ENCODE measurements at regions not wholly inside any gene's neighbourhood (a gene's known extent, or its start where the extent isn't known, plus 50 kb on each side); places are given as distances from the start of the nearest gene placed in this dataset.
A peak's percentile ranks its signal among the peaks of the same experiment; 100 is the strongest.
"Not testable (repeated sequence)": the region's sequence is repeated elsewhere in the genome, so short reads cannot be mapped to it uniquely, and the experiment has no call there.

DNA sequence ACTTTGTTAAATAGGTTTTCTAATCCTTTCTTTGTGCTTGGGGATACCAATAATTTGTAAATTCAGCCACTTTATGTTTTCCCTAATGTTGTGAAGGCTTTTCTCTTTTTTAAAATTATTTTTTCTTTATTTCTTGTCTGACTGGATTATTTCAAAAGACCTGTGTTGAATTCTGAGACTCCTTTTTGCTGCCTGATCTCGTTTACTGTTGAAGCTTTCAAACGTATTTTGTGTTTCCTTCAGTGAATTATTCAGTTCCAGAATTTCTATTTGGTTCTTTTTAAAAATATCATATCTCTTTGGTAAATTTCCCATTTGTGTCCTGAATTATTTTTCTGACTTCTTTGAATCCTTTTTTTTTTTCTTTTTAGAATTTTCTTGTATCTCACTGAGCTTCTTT, 241.6 kb downstream of the LRIG3 start:
- no peak for DNase-seq

GRCh38 chr12:58681730-58682129, 238.6 kb downstream of the LRIG3 start:
- peak; percentile 4 for DNase-seq

- no peak for DNase-seq
Observed at GRCh38 chr12:58695263-58695662, 225.0 kb downstream of the LRIG3 start.

DNA sequence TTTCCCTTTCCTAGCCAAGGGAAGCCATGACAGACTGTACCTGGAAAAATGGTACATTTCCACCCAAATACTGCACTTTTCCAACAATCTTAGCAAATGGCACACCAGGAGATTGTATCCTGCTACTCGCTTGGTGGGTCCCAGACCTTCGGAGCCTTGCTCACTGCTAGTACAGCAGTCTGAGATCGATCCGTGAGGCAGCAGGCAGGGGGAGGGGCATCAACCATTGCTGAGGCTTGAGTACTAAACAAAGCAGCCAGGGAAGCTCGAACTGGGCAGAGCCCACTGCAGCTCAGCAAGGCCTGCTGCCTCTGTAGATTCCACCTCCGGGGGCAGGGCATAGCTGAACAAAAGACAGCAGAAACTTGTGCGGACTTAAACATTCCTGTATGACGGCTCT, 218.8 kb downstream of the LRIG3 start:
- DNase-seq: no peak

GRCh38 chr12:58703866-58704265, 216.4 kb downstream of the LRIG3 start:
- DNase-seq: no peak

- DNase-seq: not testable (repeated sequence)
Observed at GRCh38 chr12:58704770-58705169, 215.5 kb downstream of the LRIG3 start.

- DNase-seq: no peak
Observed at GRCh38 chr12:58710901-58711300, 209.4 kb downstream of the LRIG3 start.

DNA sequence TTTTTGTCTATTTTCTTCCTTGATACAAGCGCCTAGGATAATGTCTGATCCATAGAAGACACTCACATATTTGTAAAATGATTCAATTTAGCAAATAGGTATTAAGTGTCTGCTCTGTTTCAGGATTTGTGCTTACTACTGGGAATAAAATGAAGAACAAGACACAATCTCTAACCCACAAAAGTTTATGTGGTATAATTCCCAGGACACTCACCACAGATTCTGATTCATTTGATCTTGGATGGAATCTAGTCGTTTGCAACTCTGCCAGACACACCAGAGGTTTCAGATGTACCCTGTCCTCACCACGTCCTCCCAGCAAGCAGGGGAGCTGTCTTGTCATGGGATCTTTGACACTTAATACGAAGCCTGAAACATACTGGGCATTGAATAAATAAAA, 208.3 kb downstream of the LRIG3 start:
- DNase-seq: no peak

GRCh38 chr12:58712976-58713375, 207.3 kb downstream of the LRIG3 start:
- DNase-seq: no peak

- DNase-seq: no peak
Observed at GRCh38 chr12:58719161-58719560, 201.1 kb downstream of the LRIG3 start.

GRCh38 chr12:58720421-58720820, 199.9 kb downstream of the LRIG3 start:
- no peak for DNase-seq

DNA sequence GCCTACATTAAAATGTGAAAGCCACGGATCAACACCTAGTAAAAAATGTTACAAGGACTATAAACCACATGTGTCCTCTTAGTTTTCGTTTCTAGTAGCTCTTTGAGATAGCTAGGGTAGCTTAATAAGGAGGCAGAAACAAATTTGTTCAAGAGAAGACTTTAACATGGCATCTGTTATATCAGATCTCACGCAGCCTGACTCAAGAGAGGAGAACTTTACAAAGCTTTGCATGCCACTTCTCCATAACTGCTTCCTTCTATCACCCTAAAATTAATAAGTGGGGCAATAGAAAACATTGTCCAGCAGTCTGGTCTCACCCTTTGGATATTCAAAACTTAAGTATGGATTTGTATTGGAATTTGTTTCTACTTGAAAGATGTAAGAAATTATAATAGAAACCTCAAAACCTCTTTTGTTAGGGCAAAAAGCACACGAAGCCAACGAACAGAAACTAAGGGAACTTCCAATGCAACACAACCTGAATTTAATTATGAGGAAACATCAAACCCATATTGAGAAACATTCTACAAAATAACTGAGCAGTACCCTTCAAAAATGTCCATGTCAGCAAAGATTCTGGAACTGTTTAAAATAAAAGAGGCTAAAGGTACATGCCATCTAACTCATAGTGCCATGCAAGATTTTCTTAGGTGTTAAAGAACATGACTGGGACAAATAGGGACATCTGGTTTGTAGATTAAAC, 194.8 kb downstream of the LRIG3 start:
- DNase-seq: no peak

GRCh38 chr12:58727521-58727920, 192.8 kb downstream of the LRIG3 start:
- no peak for DNase-seq

DNA sequence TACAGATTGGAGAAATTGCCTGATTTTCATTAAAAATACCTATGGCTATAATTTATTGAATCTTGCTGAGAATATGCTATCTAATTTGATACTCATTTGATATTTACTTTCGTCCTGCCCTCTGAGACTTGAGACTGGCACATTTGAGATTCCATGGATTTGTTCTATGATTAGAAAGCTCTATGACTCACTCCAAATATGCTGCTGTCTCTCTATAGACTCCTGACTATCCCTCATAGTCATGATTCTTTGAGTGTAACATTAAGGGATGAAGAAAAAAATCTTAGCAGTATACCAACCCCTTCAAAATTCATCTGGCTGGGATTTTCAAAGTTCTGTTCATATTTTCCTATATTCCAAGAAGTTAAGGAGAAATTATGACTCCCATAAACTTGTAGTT, 191.9 kb downstream of the LRIG3 start:
- DNase-seq: no peak

DNA sequence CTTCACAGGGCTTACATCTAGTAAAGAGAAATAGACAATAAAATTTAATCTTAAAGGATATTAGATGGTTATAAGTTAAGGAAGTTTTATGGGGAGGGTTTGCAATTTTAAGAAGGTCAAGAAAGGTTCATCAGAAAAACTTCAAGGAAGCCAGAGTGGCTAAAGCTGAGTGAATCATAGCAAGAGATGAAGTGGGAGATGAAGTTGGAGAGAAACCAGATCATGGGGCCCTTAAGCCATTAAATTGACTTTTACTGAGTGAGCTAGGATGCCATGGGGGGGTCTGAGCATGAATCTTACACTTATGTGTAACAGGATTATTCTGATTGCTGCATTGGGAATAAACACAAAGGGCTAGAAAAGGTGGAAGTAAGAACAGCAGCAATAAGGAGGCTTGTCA, 189.2 kb downstream of the LRIG3 start:
- DNase-seq: no peak

- no peak for DNase-seq
Observed at GRCh38 chr12:58732894-58733293, 187.4 kb downstream of the LRIG3 start.

DNA sequence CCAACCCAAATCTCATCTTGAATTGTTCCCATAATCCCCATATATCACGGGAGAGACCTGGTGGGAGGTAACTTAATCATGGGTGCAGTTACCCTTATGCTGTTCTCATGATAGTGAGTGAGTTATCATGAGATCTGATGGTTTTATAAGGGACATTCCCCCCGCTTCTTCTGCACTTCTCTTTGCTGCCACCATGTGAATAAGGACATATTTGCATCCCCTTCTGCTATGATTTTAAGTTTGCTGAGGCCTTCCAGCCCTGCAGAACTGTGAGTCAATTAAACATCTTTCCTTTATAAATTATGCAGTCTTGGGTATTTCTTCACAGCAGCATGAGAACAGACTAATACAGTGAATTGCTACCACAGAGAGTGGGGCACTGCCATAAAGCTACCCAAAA, 179.1 kb downstream of the LRIG3 start:
- no peak for DNase-seq

DNA sequence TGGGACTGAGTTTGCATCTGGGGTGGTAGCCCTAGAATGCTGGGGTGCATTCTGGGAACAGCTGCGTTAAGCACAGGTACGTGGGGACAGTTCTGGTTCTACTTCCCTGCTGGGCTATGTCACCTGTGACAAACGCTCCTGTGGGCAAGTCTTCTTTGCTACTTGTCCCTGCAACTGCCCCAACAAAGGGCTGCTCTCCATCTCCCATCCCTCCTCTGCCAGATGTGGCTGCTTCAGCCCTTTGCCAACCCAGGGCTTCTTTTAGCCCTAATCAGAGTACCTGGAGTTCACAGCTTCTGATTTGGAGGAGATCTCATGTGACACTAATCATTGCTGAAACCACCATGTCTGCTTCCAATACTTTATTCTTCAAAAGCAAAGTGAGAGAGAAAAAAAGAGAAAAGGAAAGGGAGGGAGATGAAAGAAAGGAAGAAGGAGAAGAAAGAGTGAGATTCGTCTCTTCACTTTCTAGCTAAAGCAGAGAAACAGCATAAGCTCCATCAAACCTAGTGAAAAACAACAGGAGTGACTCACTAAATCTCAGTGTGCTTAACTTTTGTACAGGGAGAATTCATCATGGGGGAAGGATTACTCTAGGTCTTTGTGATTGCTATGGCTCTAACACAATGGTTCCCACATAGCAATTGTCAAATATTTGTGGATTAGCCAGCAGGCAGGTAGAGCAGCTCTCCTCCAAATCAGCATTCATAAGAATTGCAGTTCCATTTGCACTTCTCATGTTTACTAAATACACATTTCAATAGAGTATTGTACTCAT, 174.8 kb downstream of the LRIG3 start:
- no peak for DNase-seq

- DNase-seq: no peak
Observed at GRCh38 chr12:58747533-58747932, 172.8 kb downstream of the LRIG3 start.

DNA sequence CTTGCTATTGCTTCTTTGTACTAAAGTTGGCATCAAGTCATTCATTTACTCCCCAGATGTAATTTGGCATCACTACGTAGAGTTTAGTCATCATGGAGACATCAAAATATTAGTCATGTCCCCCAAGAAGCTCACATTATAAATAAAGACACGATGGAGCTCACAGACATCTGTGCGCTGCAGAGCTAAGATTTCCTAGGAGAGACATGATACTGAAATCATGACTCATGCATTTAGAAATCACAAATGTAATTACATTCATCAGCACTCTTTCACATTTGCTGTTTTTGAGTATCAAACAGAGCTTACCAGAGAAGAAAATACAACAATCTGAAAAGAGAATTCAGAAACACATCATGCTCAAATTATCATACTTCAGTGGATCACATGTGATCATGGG, 169.8 kb downstream of the LRIG3 start:
- DNase-seq: no peak

DNA sequence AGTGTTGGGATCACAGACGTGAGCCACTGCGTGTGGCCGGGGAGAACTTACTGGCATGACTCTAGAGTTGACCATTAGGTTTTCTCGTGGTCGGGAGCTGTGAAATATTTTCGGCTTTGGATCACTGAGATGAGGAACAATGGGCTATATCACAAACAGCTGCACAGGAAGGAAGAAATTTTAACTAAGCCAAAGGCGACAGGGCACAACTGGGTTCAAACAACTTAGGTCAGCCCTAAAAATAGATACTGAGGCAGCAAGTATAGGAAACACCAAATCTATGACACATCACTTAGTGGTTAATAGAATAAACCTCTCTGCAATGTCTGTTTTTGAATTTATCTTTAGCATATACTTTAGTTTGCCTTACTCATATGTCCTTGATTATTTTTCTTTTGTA, 162.9 kb downstream of the LRIG3 start:
- no peak for DNase-seq

DNA sequence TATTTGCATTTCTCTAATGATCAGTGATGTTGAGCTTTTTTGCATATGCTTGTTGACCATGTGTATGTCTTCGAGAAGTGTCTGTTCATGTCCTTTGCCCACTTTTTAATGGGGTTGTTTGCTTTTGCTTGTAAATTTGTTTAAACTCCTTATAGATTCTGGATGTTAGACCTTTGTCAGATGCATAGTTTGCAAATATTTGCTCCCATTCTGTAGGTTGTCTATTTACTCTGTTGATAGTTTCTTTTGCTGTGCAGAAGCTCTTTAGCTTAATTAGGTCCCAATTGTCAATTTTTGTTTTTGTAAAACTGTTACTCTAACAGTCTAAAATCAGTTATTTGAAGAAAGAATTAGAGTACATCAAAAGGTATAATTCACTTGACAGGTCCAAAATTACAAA, 160.6 kb downstream of the LRIG3 start:
- DNase-seq: not testable (repeated sequence)

DNA sequence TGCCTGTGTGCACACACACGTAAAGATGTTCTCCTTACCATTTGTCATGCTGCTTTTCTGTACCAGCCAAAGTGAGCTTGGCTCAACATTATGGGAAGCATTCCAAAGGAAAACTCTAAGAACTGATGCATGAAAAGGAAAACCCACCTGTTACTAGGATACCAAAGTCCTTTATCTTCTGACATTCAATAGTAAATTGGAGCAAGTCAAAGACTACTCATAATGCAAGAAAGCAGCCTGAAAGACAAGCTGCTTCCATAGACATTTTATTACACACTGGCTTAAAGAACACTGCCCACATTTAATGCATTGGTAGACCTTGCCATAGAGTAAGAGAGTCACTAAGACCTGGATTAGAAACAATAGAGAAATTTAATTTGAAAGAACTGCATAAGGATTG, 159.0 kb downstream of the LRIG3 start:
- no peak for DNase-seq

DNA sequence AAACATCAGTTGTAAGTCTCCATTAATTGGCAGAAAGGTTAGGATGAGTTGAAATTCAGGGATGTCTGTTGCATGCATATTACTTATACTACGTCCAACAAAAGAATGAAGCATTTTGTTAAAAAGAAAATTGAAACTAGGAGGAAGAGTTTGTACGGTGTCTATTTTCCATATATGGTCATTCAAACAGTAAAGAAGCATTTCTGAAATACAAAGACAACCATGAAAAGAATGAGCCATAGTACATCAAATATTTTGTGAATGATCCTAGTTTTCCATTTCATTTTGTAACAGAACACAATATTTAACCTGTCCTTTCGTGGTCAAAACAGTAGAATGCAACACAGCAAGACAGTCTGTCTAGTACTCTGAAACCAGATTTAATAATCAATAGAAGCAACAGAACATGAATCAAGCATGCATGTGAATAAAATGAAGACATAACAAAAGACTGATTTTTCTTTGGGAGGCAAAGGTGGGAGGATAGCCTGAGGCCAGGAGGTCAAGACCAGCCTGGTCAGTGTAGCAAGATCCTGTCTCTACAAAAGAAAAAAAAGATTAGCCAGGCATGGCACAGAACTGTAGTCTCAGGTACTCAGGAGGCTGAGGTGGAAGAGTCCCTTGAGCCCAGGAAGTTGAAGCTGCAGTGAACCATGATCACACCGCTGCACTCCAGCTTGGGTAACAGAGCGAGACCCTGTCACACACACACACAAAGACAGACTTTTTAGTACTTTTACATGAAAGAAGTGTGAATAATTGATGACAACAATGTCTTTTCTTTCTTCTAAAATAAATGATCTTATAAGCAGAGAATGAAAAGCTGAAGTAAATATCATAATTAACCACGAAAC, 156.0 kb downstream of the LRIG3 start:
- no peak for DNase-seq
